ENCODE measurements at regions not wholly inside any gene's neighbourhood (a gene's known extent, or its start where the extent isn't known, plus 50 kb on each side); places are given as distances from the start of the nearest gene placed in this dataset.

GRCh38 chr12:85690146-85690545 is 146.1 kb downstream of the RASSF9 start:
- no peak for DNase-seq

- no peak for DNase-seq
These were observed 143.0 kb downstream of the RASSF9 start for GRCh38 chr12:85693093-85693665.

GRCh38 chr12:85695097-85695715 is 141.0 kb downstream of the RASSF9 start:
- no peak for DNase-seq

DNA sequence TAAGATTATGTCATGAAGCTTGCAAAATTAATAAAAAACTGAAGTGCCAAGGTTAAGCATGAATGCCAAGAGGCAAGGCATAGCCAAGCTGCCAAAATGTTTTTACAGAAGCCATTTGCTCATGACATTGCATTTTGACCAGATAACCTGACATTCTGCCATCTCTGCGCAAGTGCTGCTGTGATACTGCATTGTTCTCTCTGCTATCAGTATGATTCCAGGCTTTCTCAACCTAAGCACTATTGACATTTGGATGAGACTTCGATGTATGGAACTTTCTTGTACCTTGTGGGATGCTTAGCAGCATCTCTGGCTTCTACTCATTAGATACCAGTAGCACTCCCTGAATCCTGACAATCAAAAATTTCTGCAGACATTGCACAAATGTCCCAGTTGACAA is 139.2 kb downstream of the RASSF9 start:
- DNase-seq: no peak

DNA sequence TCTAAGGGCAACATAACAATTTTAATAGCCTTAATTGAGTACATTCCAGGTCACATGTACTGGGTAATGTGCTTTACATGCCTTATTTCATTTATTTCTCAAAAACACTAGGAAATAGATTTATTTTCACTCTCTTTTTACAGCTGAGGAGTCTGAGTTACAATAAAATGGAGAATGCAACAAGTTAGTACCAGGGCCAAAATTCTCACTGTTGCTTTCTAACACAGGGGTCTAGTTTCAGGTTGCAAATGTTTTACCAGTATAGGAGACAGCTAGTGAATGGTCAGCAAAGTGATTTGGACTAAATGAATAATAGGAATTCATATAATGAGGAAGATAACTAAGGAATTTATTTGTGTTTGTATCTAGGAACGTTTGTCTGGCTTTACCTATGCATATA is 137.3 kb downstream of the RASSF9 start:
- no peak for DNase-seq

DNA sequence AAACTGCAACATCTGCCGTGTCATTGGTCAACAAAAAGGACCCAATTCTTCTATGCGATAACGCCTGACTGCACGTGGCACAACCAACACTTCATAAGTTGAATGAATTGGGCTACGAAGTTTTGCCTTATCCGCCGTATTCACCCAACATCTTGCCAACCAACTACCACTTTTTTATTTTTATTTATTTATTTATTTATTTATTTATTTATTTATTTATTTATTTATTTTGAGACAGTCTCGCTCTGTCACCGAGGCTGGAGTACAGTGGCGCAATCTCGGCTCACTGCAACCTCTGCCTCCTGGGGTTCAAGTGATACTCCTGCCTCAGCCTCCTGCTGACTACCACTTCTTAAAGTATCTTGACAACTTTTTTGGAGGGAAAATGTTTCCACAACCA is 127.4 kb downstream of the RASSF9 start:
- no peak for DNase-seq

DNA sequence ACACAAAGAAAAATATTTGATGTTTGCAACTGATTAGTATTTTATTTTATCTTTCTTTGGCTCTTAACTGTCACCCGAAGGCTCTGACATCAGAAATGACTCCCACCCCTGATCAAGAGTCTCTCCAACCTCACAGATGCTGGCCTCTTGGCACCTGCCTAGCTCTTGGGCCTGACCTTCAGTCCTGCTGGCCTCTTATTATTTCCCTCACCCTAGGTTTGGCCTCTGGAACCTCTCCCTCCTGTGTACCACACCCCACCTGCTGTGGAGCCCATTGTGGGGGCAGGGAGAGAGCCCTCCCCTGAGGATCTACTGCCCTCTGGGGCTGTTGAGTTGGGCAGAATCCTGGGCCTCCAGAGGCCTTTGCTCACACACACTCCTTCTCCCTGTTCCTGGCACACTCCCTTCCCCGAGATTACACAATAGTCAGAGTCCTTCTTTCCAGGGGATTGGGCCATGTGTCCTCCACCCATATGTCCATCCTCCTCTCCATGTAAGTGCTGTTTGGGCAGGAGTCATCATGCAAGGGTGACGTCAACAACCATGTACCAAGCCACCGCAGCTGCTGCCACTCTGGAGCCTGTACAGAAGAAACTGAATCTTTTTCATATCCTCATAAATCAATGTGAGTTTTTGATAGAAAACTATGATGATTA is 124.3 kb downstream of the RASSF9 start:
- DNase-seq: no peak

GRCh38 chr12:85713373-85713772 is 122.8 kb downstream of the RASSF9 start:
- DNase-seq: peak; percentile 31

DNA sequence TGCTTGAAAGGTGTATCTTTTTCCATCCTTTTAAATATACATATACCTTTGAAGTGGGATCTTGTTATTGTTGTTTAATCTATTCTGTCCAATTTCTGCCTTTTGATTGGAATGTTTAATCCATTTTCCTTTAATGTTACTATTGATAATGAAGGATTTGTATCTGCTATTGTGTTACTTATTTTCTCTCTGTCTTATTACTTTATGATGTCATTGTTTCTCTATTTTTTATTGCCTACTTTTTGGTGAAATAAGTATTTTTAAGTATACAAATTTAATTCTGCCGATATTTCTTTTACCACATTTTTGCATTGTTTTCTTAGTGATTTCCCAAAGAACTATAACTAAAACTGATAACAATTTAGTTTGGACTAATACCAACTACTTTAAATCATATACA is 121.8 kb downstream of the RASSF9 start:
- no peak for DNase-seq

- DNase-seq: no peak
These were observed 115.7 kb downstream of the RASSF9 start for GRCh38 chr12:85720308-85721033.

GRCh38 chr12:85725991-85726390 is 110.2 kb downstream of the RASSF9 start:
- peak; percentile 37 for DNase-seq

- peak; percentile 51 for DNase-seq
These were observed 102.9 kb downstream of the RASSF9 start for GRCh38 chr12:85733221-85733840.

DNA sequence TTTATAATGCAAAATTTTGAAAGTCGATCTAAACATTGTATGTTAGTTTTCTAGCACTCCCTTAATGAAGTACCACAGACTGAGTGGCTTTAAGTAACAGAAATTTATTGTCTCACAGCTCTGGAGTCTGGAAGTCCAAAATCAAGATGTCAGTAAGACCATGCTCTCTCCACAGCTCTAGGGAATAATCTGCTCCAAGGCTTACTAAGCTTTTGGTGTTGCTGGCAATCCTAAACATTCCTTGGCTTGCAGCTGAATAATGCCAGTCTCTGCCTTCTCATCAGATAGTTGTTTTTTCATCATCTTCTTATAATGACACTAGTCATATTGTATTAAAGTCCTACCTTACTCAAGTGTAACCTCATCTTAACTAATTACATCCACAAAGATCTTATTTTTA is 102.2 kb downstream of the RASSF9 start:
- DNase-seq: peak; percentile 25

DNA sequence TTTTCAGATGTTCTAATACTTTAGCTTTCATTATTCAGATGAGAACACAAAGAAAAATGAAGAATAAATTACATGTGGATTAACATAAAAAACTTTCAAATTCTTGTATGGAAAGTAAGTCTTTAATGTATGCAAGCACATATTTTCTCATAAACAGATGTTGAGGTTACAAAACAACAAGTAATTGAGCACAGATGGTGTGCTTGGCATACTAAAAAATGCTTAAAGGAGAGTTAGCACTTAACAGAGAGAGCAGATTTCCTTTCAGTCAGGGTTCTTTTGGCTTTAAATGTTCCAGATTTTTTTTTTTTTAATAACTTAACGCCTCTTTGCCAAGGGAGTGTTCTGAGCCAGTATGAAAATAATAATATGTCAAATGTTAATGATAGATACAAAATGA is 96.0 kb downstream of the RASSF9 start:
- peak; percentile 6 for DNase-seq

DNA sequence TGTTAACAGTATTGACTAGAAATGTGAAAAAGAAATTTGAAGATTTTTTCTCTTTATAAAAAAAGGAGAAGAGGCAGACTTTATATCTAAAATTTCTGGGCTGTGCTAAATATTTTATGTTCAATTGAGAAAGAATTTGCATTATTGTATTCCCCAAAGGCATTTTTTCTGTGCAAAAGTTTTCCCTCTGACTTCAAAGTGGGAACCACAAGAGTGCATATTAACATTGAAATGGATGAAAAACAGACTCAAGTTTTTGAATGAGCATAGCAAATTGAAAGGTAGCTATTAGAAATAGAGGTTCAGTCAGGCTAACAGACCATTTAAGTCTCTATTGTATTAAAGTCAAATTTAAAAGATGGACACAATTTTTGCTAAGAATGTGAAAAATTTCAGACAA is 95.2 kb downstream of the RASSF9 start:
- DNase-seq: peak; percentile 0

DNA sequence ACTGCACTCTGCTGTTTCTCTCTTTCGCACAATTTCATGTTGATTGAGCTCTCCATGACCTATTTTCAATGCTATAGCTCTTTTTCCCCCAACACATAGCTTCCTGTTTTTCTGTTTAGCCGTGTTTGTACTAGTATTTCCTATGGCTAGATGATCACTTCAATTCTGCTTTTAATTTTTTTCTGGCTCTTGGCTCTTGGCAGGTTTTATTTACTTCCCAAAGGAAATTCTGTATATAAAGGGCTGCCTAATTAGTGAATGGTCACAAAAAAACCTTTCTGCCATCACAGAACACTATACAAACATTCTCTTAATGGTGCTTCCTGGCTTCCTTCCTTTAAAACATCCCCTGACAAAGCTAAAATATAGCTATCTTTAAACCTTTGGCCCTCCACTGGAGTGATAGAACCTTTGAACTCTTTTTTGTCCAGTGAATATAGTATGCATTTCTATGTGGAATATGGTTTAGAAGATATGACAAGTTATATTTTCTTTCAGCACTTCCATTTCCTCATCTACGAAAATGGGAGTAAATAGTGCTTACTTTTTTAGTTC is 88.2 kb downstream of the RASSF9 start:
- DNase-seq: no peak
